ENCODE measurements at regions not wholly inside any gene's neighbourhood (a gene's known extent, or its start where the extent isn't known, plus 50 kb on each side); places are given as distances from the start of the nearest gene placed in this dataset.

DNA sequence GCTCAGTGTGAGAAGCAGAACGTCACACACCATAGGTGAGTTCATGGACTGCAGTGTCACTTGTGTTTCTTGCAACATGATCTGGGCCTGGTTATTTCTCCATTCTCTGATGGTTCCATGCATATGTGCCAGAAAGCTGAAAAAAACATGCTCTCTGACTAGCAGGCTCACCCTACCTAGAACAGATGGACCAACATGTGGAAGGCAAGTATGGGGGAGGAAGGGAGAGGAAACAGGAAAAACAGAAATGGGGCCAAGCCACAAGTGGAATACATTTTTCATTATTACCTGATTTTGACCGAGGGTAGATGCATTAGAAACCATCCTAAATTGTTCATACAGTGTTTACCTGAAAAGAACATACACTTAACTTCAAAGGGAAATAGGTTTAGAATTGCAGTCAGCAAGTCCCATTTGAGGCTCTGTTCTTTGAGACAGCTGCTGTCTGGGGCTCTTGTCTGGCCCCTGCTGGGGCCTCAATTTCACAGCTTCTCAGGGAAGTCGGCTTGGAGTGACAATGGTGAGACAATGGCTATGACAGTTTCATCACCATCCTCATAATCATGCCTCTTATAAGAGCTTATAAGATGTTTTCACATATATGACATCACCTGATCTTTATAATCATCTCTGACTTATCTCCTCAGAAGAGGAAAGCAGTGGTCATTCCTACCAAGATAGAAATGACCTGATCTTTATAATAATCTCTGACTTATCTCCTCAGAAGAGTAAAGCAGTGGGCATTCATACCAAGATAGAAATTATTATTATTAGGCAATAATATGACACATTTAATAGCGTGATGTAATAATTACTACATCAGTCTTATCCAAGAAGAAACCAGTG is 327.3 kb downstream of the SIPA1L2 start:
- Histone ChIP-seq H3K36me3 (no peaks in the 10 kb centered on the region), H3K27me3 (no peaks in the 10 kb centered on the region), H3K4me3 (no peak overlapping the region), H3K9me3 (no peaks in the 10 kb centered on the region)
- DNase-seq = no peak

DNA sequence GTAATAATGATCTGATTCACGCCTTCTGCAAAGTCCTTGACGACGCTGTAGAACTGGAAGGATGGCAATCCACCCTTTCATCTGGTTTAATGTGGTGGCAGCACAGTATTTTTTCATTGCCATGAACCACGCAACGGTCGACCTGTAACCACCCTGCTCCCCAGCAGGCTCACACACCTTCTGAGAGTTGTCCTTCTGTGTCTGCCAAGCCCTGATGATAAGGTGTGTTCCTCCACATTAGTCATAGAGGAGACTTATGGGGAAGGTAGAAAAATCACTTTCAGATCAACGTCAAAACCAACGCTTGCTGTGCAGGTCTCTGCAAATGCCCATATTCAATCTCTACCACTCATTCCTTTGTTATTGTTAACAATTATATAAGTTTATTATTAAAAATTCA is 328.7 kb downstream of the SIPA1L2 start:
- H3K36me3 ChIP-seq = no peaks in the 10 kb centered on the region
- H3K9me3 ChIP-seq = no peaks in the 10 kb centered on the region
- no peak for DNase-seq
- no peak overlapping the region for H3K4me3 ChIP-seq
- no peaks in the 10 kb centered on the region for H3K27me3 ChIP-seq

DNA sequence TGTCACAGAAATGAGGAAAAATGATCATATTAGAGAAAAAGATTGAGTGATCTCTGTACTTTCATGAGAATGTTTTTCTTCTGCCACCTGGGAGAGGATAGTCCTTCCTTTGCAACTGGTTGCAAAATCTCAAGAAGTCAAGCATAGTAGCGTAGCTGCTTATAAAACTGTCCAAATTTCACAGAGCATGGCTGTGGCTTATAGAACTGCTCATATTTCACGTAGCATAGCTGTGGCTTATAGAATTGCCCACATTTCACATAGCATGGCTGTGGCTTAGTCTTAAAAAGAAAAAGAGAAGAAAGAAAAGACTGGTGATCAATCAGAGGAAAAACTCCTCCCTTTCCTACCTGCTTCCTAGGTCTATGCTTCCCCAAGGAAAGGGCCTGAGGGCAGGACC is 329.5 kb downstream of the SIPA1L2 start:
- no peak overlapping the region for H3K4me3 ChIP-seq
- no peaks in the 10 kb centered on the region for H3K27me3 ChIP-seq
- no peaks in the 10 kb centered on the region for H3K36me3 ChIP-seq
- no peak for DNase-seq
- no peaks in the 10 kb centered on the region for H3K9me3 ChIP-seq

DNA sequence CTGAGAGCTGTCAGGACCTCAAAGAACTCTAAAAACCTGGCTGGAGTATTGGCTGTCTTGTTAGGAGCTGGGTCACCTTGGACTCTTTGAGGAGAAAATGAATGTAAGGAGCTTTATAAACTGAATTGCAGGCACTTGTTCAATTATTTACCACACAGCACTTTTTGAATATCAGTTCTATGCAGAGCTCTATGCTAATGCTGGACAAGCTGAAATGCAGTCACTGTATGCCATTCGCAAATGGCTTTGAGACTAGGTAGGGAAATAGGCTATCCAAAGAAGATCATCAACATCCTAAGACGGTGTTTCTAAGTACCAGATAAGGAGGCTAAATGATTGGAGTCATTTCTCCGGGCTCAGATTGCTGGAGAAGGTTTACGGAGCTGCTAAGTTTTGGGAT is 333.5 kb downstream of the SIPA1L2 start:
- Histone ChIP-seq H3K4me3 (no peak overlapping the region), H3K9me3 (no peaks in the 10 kb centered on the region), H3K27me3 (no peaks in the 10 kb centered on the region), H3K36me3 (no peaks in the 10 kb centered on the region)
- no peak for DNase-seq

DNA sequence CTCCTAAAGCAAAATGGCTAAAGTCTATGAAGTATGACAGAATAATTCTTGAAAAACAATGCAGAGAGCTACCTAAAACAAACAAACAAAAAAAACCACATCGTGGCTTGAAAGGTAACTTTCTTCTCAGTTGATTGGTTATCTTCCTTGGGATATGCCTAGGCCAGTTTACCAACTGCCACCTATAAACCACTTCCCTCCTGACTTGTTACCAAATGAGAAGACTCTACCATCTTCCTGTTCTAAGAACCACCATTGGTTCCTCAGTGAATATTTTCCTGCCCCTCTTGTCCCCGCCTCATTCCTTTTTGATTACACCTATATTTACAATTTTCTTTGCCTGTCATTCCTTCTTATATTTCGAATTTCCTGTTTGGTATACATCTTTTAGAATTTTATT is 336.6 kb downstream of the SIPA1L2 start:
- no peak overlapping the region for H3K4me3 ChIP-seq
- H3K36me3 ChIP-seq = no peaks in the 10 kb centered on the region
- H3K27me3 ChIP-seq = no peaks in the 10 kb centered on the region
- no peaks in the 10 kb centered on the region for H3K9me3 ChIP-seq
- DNase-seq = no peak

DNA sequence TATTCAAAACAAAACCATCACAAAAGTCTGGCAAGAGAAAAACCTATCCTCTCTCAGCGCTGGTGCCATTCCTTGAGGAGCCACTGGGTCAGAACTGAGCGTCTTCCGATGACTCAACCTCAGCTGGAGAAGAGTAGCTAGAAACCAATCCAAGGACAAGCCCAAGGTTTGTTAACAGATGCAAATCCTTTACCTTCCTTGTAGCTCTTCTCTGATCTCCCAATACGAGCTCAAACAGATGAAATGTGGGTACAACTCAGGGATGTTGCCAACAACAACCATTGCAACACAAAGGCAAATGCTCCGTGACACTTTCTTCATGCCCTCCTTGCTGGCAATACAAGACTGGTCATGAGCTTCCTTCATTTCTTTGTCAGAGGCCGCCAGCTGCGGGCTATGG is 337.1 kb downstream of the SIPA1L2 start:
- Histone ChIP-seq H3K36me3 (no peaks in the 10 kb centered on the region), H3K27me3 (no peaks in the 10 kb centered on the region), H3K9me3 (no peaks in the 10 kb centered on the region), H3K4me3 (no peak overlapping the region)
- no peak for DNase-seq

DNA sequence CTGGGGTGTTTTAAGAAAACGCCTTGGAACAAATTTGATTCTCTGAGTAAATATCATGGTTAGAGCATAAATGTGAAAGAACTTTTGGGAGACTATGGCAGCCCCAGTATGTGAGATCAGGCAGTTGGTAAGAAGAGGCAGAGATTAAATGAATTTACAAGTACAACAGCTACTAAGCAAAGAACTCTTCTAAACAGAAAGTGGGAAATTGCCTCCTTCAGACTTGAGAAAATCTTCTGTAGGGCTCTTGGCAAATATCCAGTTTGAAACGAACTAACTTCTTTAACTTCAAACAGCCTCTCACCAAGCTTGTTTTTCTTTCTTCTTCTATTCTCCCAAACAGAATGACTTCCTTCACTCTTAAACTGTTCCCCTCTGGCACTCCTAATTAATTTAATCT is 337.7 kb downstream of the SIPA1L2 start:
- Histone ChIP-seq H3K9me3 (no peaks in the 10 kb centered on the region), H3K4me3 (no peak overlapping the region), H3K27me3 (no peaks in the 10 kb centered on the region), H3K36me3 (no peaks in the 10 kb centered on the region)
- DNase-seq = no peak

DNA sequence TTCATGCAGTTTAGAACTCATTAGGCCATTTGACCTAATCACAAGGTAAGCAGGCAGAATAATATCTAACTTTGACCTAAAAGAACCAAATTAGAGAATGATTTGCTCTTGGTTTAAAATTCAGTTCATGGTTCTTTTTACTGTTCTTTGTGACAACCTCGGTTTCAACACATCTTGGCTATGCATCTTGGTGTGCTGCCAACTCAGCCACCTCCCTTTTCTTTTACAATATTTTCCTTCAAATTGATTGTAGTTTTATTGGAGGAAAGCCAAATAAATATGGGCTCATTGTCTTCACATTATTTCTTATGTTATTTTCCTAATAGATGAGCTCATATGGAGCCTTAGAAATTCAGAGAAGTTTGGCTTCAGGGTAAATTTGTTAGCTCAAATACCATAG is 338.3 kb downstream of the SIPA1L2 start:
- DNase-seq = no peak

DNA sequence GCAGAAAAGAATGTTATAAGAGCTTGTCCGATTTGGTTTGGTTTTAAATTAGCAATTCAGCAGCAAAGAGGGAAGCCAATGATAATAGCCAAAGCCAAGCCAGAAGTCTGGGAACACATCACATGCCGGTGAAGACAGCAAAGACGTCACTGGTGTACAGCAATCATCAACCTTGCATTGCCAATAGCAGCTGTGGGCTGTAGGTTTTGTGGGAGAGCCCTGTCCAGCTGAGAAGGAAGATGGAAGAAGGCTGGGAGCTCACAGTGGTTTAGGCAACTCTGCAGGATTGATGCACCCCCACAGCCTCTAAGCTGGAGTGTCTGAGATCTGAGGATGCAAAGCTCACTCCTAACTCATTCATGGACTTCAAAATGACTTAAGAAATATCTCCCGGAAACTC is 338.7 kb downstream of the SIPA1L2 start:
- no peak overlapping the region for H3K4me3 ChIP-seq
- H3K27me3 ChIP-seq = no peaks in the 10 kb centered on the region
- DNase-seq = no peak
- no peaks in the 10 kb centered on the region for H3K9me3 ChIP-seq
- H3K36me3 ChIP-seq = no peaks in the 10 kb centered on the region

More for the DNA sequence above, 338.3 kb downstream of the SIPA1L2 start:
- no peaks in the 10 kb centered on the region for H3K36me3 ChIP-seq
- no peak overlapping the region for H3K4me3 ChIP-seq
- no peaks in the 10 kb centered on the region for H3K9me3 ChIP-seq
- no peaks in the 10 kb centered on the region for H3K27me3 ChIP-seq

DNA sequence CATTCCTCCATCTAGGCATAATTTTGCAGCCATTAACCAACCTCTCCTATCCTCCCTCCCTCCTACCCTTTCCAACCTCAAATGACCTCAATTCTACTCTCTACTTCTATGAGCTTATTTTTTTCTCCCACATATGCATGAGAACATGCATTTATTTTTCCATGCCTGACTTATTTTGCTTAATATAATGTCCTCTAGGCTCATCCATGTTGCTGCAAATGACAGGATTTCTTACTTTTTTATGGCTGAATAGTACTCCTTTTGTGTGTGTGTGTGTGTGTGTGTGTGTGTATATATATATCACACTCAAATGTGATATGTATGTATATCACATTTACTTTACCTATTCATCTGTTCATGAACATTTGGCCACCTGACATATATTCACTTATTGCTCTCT is 339.4 kb downstream of the SIPA1L2 start:
- Histone ChIP-seq H3K4me3 (no peak overlapping the region), H3K27me3 (no peaks in the 10 kb centered on the region), H3K9me3 (no peaks in the 10 kb centered on the region), H3K36me3 (no peaks in the 10 kb centered on the region)
- DNase-seq = no peak

DNA sequence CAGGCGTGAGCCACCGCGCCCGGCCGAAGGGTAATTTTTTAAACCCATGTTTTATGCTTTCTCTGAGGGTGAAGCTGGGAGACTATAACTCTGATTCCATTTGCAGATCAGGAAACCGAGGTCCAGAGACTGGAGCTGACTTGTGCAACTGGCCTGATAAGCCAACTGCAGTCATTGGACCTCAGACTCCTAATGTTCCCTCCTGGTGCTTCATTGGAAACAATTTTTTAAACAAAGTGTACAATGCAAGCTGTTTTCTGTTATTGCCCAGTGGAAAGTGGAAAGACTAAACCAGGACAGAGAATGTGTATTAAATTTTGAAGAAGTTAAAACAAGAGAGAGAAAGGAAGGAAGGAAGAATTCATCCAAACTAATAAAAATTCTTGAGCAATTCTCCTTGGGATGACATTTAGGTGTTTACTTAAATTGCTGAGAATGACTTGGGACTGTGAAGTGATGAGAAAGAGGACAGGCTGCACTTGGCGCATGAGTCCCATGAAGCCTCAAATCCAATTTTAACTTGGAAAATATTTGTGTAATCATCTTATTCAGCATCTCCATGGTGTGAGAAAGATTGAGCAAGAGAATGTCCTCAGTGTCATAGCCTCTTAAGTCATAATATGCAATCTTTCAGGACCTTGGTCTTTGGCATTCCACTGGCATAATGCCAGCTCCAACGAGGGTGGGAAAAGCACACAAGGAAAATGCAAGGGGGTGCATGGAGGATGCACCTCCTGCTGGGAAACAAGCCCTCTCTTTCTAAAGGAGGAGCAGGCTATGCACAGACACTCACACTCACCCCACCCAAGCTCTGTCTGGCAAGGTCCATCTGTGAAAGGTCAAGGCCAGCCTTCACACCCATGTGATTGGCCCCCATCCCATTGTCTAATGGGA is 342.0 kb downstream of the SIPA1L2 start:
- H3K4me3 ChIP-seq = no peak overlapping the region
- no peaks in the 10 kb centered on the region for H3K9me3 ChIP-seq
- no peak for DNase-seq
- H3K27me3 ChIP-seq = no peaks in the 10 kb centered on the region
- no peaks in the 10 kb centered on the region for H3K36me3 ChIP-seq

DNA sequence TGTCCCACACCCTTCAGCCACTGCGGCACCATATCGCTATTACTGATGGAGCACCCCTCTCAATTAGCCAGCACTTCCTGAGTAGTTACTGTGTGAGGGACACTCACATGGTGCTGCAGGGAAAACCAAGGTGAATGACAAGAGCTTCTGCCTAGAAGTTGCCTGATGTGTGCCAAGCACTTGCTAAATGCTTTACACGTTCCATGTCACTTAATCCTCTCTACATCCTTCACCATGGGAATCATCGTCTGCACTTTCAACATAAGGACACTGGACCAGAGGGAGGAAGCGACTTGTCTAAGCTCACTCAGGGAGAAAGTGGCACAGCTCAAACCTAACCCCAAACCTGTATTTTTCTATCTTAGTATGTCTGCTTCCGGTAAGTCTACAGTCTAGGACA is 344.8 kb downstream of the SIPA1L2 start:
- H3K9me3 ChIP-seq = no peaks in the 10 kb centered on the region
- DNase-seq = no peak
- no peaks in the 10 kb centered on the region for H3K36me3 ChIP-seq
- no peaks in the 10 kb centered on the region for H3K27me3 ChIP-seq
- H3K4me3 ChIP-seq = no peak overlapping the region

DNA sequence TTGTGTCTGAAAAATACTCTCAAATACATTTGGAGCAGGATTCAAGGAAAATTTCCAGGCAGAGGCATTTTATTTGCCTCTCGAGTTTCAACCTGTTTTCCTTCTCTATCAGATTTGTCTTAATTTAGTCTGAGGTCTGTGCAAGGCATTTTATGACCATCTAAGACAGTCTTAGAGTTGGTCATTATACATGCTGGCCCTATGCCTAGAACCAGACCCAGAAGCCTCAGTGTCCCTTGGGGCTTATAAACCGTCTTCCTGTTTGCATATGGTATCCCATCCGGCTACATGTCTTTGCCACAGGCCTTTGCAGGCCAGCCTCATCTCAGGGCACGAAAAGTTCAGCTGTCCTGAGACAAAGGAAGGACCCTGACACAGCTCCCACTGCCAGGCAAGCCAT is 346.1 kb downstream of the SIPA1L2 start:
- H3K27me3 ChIP-seq = no peaks in the 10 kb centered on the region
- DNase-seq = no peak
- no peaks in the 10 kb centered on the region for H3K36me3 ChIP-seq
- no peak overlapping the region for H3K4me3 ChIP-seq
- H3K9me3 ChIP-seq = no peaks in the 10 kb centered on the region

DNA sequence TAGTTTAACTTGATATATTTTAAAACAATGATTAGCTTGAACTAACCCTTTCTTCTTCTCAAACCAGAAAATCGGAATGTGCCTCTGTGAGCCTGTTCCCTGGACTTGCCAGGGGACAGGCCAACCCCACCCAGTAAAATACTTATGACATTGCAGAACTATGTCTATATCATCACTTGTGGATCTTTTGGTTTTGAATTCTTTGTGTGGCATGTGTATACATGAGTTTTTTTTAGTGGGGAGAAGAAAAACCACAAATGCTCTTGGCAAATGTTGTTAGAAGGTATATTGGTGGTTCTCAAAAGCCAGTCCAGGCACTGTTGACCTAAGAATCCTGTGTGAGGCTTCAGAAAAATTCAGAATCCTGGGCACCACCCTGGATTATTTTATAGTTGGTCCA is 347.4 kb downstream of the SIPA1L2 start:
- Histone ChIP-seq H3K4me3 (no peak overlapping the region), H3K36me3 (no peaks in the 10 kb centered on the region), H3K27me3 (no peaks in the 10 kb centered on the region), H3K9me3 (no peaks in the 10 kb centered on the region)
- no peak for DNase-seq

DNA sequence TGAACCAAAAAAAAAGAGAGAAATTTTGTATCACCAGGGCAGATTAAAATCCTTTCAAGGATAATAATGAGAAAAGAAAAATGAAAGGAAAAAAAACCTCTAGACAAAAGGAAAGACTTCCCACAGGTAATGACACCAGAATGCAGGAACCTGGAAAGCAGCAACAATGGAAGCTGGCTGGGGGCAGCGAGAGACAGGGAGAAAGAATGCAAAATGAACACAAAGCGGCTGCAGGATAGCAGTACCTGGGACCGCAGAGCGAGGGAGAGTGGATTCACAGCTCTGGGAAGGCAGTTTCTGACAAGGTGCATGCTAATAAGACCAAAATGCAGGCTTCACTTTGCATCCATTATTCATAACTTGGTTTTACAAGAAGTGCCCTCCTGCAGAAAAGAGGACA is 349.0 kb downstream of the SIPA1L2 start:
- Histone ChIP-seq H3K9me3 (no peaks in the 10 kb centered on the region), H3K4me3 (no peak overlapping the region), H3K36me3 (no peaks in the 10 kb centered on the region), H3K27me3 (no peaks in the 10 kb centered on the region)
- DNase-seq = no peak

DNA sequence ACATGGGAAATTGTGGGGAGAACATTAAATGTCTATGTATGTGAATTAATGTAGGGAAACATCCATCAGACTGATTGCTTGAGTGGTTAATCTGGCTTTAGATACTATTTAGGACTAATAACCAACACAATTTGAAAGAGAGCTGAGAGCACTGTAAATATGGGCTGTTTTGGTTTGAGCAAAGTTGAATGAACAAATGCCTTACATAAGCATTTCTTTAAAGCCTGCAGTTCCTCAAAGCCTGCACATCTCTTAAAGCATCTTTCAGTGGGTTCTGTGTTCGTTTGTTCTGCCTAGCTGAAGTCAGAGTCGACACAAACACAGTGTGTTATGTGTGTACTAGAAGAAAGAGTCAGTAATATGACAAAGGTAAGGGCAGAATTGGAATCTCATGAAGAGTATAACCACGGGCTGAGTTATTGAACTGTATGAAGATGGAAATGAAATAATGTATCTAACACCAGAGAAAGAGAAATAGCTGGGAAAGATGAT is 350.0 kb downstream of the SIPA1L2 start:
- H3K9me3 ChIP-seq = no peaks in the 10 kb centered on the region
- DNase-seq = no peak
- H3K27me3 ChIP-seq = no peaks in the 10 kb centered on the region
- no peaks in the 10 kb centered on the region for H3K36me3 ChIP-seq
- no peak overlapping the region for H3K4me3 ChIP-seq

DNA sequence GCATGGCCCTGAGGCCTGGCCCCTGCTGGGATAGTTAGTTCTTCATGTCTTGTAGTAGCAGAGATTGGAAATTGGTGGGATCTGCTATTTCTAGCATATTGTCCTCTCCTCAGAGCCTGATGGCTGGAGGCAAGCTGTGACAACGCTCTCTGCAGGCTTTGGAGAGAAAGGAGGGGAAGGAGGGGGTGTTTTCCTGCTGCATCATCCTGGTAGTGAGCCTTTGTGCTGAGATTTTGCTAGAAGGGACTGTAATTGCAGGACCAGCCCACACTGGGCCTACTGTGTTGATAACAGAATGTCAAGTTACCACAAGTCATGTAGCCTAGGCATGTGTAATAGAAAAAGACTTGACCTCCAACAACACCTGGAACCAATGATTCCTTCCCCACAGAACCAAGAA is 351.0 kb downstream of the SIPA1L2 start:
- H3K36me3 ChIP-seq = no peaks in the 10 kb centered on the region

DNA sequence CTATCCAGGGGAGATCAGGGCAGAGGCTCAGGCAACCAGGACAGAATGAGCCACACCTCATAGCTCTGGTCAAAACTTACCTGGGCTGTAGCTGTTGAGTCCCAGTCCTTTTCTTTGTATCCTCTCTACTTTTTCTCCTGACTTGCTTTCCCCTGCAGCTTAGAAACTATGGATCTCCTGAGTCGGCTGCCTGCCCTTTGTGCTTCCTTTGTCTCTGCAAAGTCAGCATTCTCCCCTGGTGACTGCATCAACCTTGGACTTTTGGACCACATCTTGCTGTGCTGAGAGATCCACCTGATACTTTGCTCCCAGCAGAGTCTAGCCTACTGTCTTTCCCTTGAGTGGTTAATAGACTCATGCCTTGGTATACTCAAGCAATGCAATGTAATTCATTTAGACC is 353.3 kb downstream of the SIPA1L2 start:
- Histone ChIP-seq H3K27me3 (no peaks in the 10 kb centered on the region), H3K4me3 (no peak overlapping the region), H3K9me3 (no peaks in the 10 kb centered on the region), H3K36me3 (no peaks in the 10 kb centered on the region)
- DNase-seq = no peak

More for the DNA sequence above, 351.0 kb downstream of the SIPA1L2 start:
- DNase-seq = no peak
- Histone ChIP-seq H3K4me3 (no peak overlapping the region), H3K9me3 (no peaks in the 10 kb centered on the region), H3K27me3 (no peaks in the 10 kb centered on the region)

Data from MG63 (cell line).